H7 (cell line): ENCODE measurements at regions not wholly inside any gene's neighbourhood (a gene's known extent, or its start where the extent isn't known, plus 50 kb on each side); places are given as distances from the start of the nearest gene placed in this dataset.

Experiments used
- DNase-seq: peaks from one replicate; pipeline ENCODE4 v3.0.0; 2012
- H3K27me3 ChIP-seq: 2 replicates; pipeline ENCODE4 v1.6.0; 2011; ENCODE audit warnings: mild to moderate bottlenecking, low read length; ENCODE audit not compliant: control insufficient read depth, insufficient read depth
- H3K36me3 ChIP-seq: replicated peaks from 2 replicates; pipeline ENCODE4 v1.5.1; 2011; ENCODE audit warnings: low read length; ENCODE audit not compliant: control insufficient read depth, insufficient read depth
- H3K4me3 ChIP-seq: 2 replicates; pipeline ENCODE4 v1.5.1; 2011; ENCODE audit warnings: low read depth, mild to moderate bottlenecking, control low read depth, low read length, moderate library complexity; ENCODE audit not compliant: insufficient read depth

GRCh38 chr5:125199968-125200865, 453.8 kb upstream of the ZNF608 start:
- DNase-seq, result no peak
- H3K36me3 ChIP-seq, result no peaks in the 10 kb centered on the region
- H3K27me3 ChIP-seq, result no peaks in the 10 kb centered on the region
- no peak overlapping the region for H3K4me3 ChIP-seq

- H3K4me3 ChIP-seq, result no peak overlapping the region
These were observed 454.5 kb upstream of the ZNF608 start for GRCh38 chr5:125200866-125201373.

GRCh38 chr5:125201446-125202052, 455.1 kb upstream of the ZNF608 start:
- no peak overlapping the region for H3K4me3 ChIP-seq
- no peak for DNase-seq
- no peaks in the 10 kb centered on the region for H3K36me3 ChIP-seq
- H3K27me3 ChIP-seq, result no peaks in the 10 kb centered on the region

More at GRCh38 chr5:125200866-125201373, 454.5 kb upstream of the ZNF608 start:
- Histone ChIP-seq H3K36me3 (no peaks in the 10 kb centered on the region), H3K27me3 (no peaks in the 10 kb centered on the region)
- DNase-seq, result no peak

- Histone ChIP-seq H3K36me3 (no peaks in the 10 kb centered on the region), H3K4me3 (no peak overlapping the region), H3K27me3 (no peaks in the 10 kb centered on the region)
- no peak for DNase-seq
These were observed 455.9 kb upstream of the ZNF608 start for GRCh38 chr5:125202353-125202752.

GRCh38 chr5:125202871-125203438, 456.5 kb upstream of the ZNF608 start:
- no peak for DNase-seq
- Histone ChIP-seq H3K36me3 (no peaks in the 10 kb centered on the region), H3K4me3 (no peak overlapping the region), H3K27me3 (no peaks in the 10 kb centered on the region)

GRCh38 chr5:125203912-125204311, 457.5 kb upstream of the ZNF608 start:
- no peaks in the 10 kb centered on the region for H3K27me3 ChIP-seq
- no peak overlapping the region for H3K4me3 ChIP-seq
- H3K36me3 ChIP-seq, result no peaks in the 10 kb centered on the region
- no peak for DNase-seq

- Histone ChIP-seq H3K4me3 (no peak overlapping the region), H3K27me3 (no peaks in the 10 kb centered on the region), H3K36me3 (no peaks in the 10 kb centered on the region)
- no peak for DNase-seq
These were observed 459.3 kb upstream of the ZNF608 start for GRCh38 chr5:125205601-125206225.

GRCh38 chr5:125207856-125208255, 461.4 kb upstream of the ZNF608 start:
- no peaks in the 10 kb centered on the region for H3K36me3 ChIP-seq
- no peak for DNase-seq
- H3K4me3 ChIP-seq, result no peak overlapping the region
- no peaks in the 10 kb centered on the region for H3K27me3 ChIP-seq

GRCh38 chr5:125209650-125210049, 463.2 kb upstream of the ZNF608 start:
- no peak overlapping the region for H3K4me3 ChIP-seq
- H3K27me3 ChIP-seq, result no peaks in the 10 kb centered on the region
- no peaks in the 10 kb centered on the region for H3K36me3 ChIP-seq
- no peak for DNase-seq

- no peaks in the 10 kb centered on the region for H3K27me3 ChIP-seq
- DNase-seq, result no peak
- H3K4me3 ChIP-seq, result no peak overlapping the region
- H3K36me3 ChIP-seq, result no peaks in the 10 kb centered on the region
These were observed 464.0 kb upstream of the ZNF608 start for GRCh38 chr5:125210242-125210947.

GRCh38 chr5:125214080-125214479, 467.6 kb upstream of the ZNF608 start:
- Histone ChIP-seq H3K4me3 (no peak overlapping the region), H3K27me3 (no peaks in the 10 kb centered on the region)
- DNase-seq, result no peak

GRCh38 chr5:125215593-125215992, 469.2 kb upstream of the ZNF608 start:
- H3K27me3 ChIP-seq, result no peaks in the 10 kb centered on the region
- H3K4me3 ChIP-seq, result no peak overlapping the region
- DNase-seq, result no peak
- no peaks in the 10 kb centered on the region for H3K36me3 ChIP-seq

More at GRCh38 chr5:125214080-125214479, 467.6 kb upstream of the ZNF608 start:
- no peaks in the 10 kb centered on the region for H3K36me3 ChIP-seq

GRCh38 chr5:125219710-125220109, 473.3 kb upstream of the ZNF608 start:
- Histone ChIP-seq H3K36me3 (no peaks in the 10 kb centered on the region), H3K27me3 (no peaks in the 10 kb centered on the region), H3K4me3 (no peak overlapping the region)
- DNase-seq, result no peak

- no peaks in the 10 kb centered on the region for H3K36me3 ChIP-seq
- no peak for DNase-seq
- H3K4me3 ChIP-seq, result no peak overlapping the region
- no peaks in the 10 kb centered on the region for H3K27me3 ChIP-seq
These were observed 473.8 kb upstream of the ZNF608 start for GRCh38 chr5:125220284-125220683.
